Neural cell (in vitro differentiated cells): ENCODE measurements at regions not wholly inside any gene's neighbourhood (a gene's known extent, or its start where the extent isn't known, plus 50 kb on each side); places are given as distances from the start of the nearest gene placed in this dataset.

ENCODE experiments used
- H2AFZ ChIP-seq: fragments of 200-600, 300-800 bp; sonication (generic), shearing (Covaris generic); 2 replicates; pipeline ENCODE4 v1.6.0; 2014; ENCODE audit warnings: low read depth, mild to moderate bottlenecking, antibody characterized with exemption, low read length, moderate library complexity
- H3F3A ChIP-seq: fragments of 200-600 bp; shearing (Covaris generic); 2 replicates; pipeline ENCODE4 v1.6.1; 2016; ENCODE audit warnings: mild to moderate bottlenecking, moderate library complexity, mixed read lengths, antibody characterized with exemption, low read length; ENCODE audit not compliant: insufficient read depth, poor library complexity, severe bottlenecking
- H3K27ac ChIP-seq: fragments of 200-600, 300-800 bp; sonication (generic), shearing (Covaris generic); 2 replicates; pipeline ENCODE4 v1.5.1; 2014; ENCODE audit warnings: mild to moderate bottlenecking, low read length, moderate library complexity
- H3K27me3 ChIP-seq: fragments of 300-800, 200-600 bp; sonication (generic), shearing (Covaris generic); 2 replicates; pipeline ENCODE4 v1.6.0; 2014; ENCODE audit warnings: mild to moderate bottlenecking, low read depth, low read length, moderate library complexity; ENCODE audit not compliant: insufficient read depth
- H3K36me3 ChIP-seq: fragments of 300-800, 200-600 bp; sonication (generic), shearing (Covaris generic); 2 replicates; pipeline ENCODE4 v1.5.1; 2014; ENCODE audit warnings: mild to moderate bottlenecking, antibody characterized with exemption, low read length, moderate library complexity; ENCODE audit not compliant: insufficient read depth
- H3K4me2 ChIP-seq: fragments of 300-800, 200-600 bp; sonication (generic), shearing (Covaris generic); 2 replicates; pipeline ENCODE4 v1.6.0; 2014; ENCODE audit warnings: mild to moderate bottlenecking, low read length
- H3K4me3 ChIP-seq: fragments of 300-800, 200-600 bp; sonication (generic), shearing (Covaris generic); 2 replicates; pipeline ENCODE4 v1.5.1; 2014; ENCODE audit warnings: mild to moderate bottlenecking, low read length, moderate library complexity
- H3K79me2 ChIP-seq: fragments of 200-600 bp; shearing (Covaris generic); replicated peaks from 2 replicates; pipeline ENCODE4 v1.6.0; 2014; ENCODE audit warnings: mild to moderate bottlenecking, low read length, moderate library complexity; ENCODE audit not compliant: insufficient read depth
- H3K9ac ChIP-seq: fragments of 300-800, 200-600 bp; sonication (generic), shearing (Covaris generic); 2 replicates; pipeline ENCODE4 v1.6.1; 2016; ENCODE audit warnings: mild to moderate bottlenecking, low read length, mixed read lengths
- H3K9me2 ChIP-seq: fragments of 200-600 bp; shearing (Covaris generic); 2 replicates; pipeline ENCODE4 v1.6.1; 2016; ENCODE audit warnings: mild to moderate bottlenecking, low read length, mixed read lengths; ENCODE audit not compliant: insufficient read depth
- H3K9me3 ChIP-seq: fragments of 200-600, 300-800 bp; sonication (generic), shearing (Covaris generic); 2 replicates; pipeline ENCODE4 v1.6.1; 2016; ENCODE audit warnings: mild to moderate bottlenecking, mixed run types, low read length, moderate library complexity, mixed read lengths
- H4K20me1 ChIP-seq: fragments of 200-600 bp; shearing (Covaris generic); 2 replicates; pipeline ENCODE4 v1.6.1; 2016; ENCODE audit warnings: mild to moderate bottlenecking, mixed run types; ENCODE audit not compliant: insufficient read depth
- CTCF ChIP-seq: fragments of 450-650 bp; IDR thresholded peaks from 2 replicates; pipeline ENCODE4 v1.5.1; 2014; ENCODE audit warnings: antibody characterized with exemption, mild to moderate bottlenecking, moderate library complexity; ENCODE audit not compliant: poor library complexity, severe bottlenecking
- EP300 ChIP-seq: fragments of 450-650 bp; conservative IDR thresholded peaks from 2 replicates; pipeline ENCODE4 v1.6.1; 2014; ENCODE audit warnings: antibody characterized with exemption, mild to moderate bottlenecking, moderate library complexity; ENCODE audit not compliant: poor library complexity, severe bottlenecking
- EZH2 ChIP-seq: fragments of 200-600, 300-800 bp; shearing (Covaris generic), sonication (generic); IDR thresholded peaks from 2 replicates; pipeline ENCODE4 v1.6.1; 2014; ENCODE audit warnings: antibody characterized with exemption, low read length, borderline replicate concordance, mild to moderate bottlenecking; ENCODE audit not compliant: insufficient read depth, poor library complexity, severe bottlenecking
- MXI1 ChIP-seq: fragments of 450-650 bp; conservative IDR thresholded peaks from 2 replicates; pipeline ENCODE4 v1.6.1; 2014; ENCODE audit warnings: antibody characterized with exemption, mild to moderate bottlenecking; ENCODE audit not compliant: poor library complexity, severe bottlenecking
- POLR2AphosphoS5 ChIP-seq: IDR thresholded peaks from 2 replicates; pipeline ENCODE4 v1.6.1; 2012
- RAD21 ChIP-seq: fragments of 450-650 bp; conservative IDR thresholded peaks from 2 replicates; pipeline ENCODE4 v1.6.1; 2014; ENCODE audit warnings: antibody characterized with exemption, mild to moderate bottlenecking, moderate library complexity
- SMC3 ChIP-seq: fragments of 450-650 bp; conservative IDR thresholded peaks from 2 replicates; pipeline ENCODE4 v1.6.1; 2014; ENCODE audit warnings: antibody characterized with exemption, mild to moderate bottlenecking, moderate library complexity; ENCODE audit not compliant: poor library complexity
- TAF1 ChIP-seq: IDR thresholded peaks from 2 replicates; pipeline ENCODE4 v1.6.1; 2012; ENCODE audit warnings: low read depth
- TF ChIP-seq, protein P1 (sequence below): IDR thresholded peaks from 2 replicates; pipeline ENCODE4 v1.6.1; 2012; ENCODE audit warnings: borderline replicate concordance

DNA sequence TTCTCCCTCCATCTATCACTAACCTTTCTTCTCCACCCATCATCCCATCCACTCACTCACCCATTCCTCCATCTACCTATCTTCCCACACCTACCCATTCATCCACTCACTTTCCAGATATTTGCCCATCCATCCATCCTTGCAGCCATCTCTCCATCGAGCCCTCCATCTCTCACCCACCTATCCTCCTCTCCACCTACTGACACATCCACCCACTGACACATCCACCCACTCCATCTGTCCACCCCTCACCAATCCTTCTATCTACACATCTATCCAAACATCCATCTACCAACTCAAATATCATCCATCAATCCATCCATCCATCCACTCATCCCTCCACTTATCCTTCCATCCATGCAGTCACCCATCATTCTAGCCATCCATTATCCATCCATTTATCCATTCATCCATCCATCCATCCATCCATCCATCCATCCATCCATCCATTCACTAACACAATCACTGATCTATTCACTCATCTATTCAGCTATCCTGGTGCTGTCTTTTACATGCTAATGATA, 68.9 kb upstream of the SPTLC1 start:
- Histone ChIP-seq H3K27me3 (no peaks in the 10 kb centered on the region), H3K27ac (no peak overlapping the region), H3K36me3 (no peaks in the 10 kb centered on the region), H2AFZ (no peak overlapping the region), H3K79me2 (no peaks in the 10 kb centered on the region), H3F3A (no peaks in the 10 kb centered on the region), H3K9me2 (no peaks in the 10 kb centered on the region), H3K4me3 (no peak overlapping the region), H3K9ac (no peak overlapping the region), H4K20me1 (no peaks in the 10 kb centered on the region), H3K9me3 (no peaks in the 10 kb centered on the region), H3K4me2 (no peak overlapping the region)
- no peak for TF ChIP-seq MXI1
- TF ChIP-seq, protein P1, sequence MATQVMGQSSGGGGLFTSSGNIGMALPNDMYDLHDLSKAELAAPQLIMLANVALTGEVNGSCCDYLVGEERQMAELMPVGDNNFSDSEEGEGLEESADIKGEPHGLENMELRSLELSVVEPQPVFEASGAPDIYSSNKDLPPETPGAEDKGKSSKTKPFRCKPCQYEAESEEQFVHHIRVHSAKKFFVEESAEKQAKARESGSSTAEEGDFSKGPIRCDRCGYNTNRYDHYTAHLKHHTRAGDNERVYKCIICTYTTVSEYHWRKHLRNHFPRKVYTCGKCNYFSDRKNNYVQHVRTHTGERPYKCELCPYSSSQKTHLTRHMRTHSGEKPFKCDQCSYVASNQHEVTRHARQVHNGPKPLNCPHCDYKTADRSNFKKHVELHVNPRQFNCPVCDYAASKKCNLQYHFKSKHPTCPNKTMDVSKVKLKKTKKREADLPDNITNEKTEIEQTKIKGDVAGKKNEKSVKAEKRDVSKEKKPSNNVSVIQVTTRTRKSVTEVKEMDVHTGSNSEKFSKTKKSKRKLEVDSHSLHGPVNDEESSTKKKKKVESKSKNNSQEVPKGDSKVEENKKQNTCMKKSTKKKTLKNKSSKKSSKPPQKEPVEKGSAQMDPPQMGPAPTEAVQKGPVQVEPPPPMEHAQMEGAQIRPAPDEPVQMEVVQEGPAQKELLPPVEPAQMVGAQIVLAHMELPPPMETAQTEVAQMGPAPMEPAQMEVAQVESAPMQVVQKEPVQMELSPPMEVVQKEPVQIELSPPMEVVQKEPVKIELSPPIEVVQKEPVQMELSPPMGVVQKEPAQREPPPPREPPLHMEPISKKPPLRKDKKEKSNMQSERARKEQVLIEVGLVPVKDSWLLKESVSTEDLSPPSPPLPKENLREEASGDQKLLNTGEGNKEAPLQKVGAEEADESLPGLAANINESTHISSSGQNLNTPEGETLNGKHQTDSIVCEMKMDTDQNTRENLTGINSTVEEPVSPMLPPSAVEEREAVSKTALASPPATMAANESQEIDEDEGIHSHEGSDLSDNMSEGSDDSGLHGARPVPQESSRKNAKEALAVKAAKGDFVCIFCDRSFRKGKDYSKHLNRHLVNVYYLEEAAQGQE, result no peak
- TF ChIP-seq EZH2, result no peak
- no peak for TF ChIP-seq CTCF
- no peak for TF ChIP-seq EP300
- TF ChIP-seq SMC3, result no peak
- TF ChIP-seq POLR2AphosphoS5, result no peak
- no peak for TF ChIP-seq TAF1
- no peak for TF ChIP-seq RAD21

DNA sequence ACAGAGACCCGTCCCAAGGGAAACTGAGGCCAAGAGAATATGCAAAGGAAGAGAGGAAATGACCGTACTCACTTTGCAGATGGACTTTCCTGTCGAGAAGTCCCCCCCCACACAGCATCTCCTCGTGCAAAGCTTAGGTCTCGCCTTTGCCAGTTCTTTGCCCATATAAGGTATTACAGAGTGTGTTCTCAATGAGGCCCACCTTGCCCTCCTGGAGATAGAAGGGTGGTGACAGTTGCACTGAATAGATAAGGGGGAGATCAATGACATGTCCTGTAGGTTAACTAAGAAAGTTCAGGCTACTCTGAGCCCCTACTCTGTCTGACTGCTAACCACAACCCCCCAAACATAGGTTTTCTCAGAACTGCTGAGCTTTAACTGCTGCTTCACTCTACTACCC, 68.2 kb upstream of the SPTLC1 start:
- no peaks in the 10 kb centered on the region for H3F3A ChIP-seq
- H3K27me3 ChIP-seq, result no peaks in the 10 kb centered on the region
- H3K4me3 ChIP-seq, result no peak overlapping the region
- H3K9me3 ChIP-seq, result no peaks in the 10 kb centered on the region
- no peaks in the 10 kb centered on the region for H4K20me1 ChIP-seq
- H3K9ac ChIP-seq, result no peak overlapping the region
- H3K36me3 ChIP-seq, result no peaks in the 10 kb centered on the region
- no peaks in the 10 kb centered on the region for H3K79me2 ChIP-seq
- no peak overlapping the region for H3K4me2 ChIP-seq
- no peak overlapping the region for H3K27ac ChIP-seq
- no peak overlapping the region for H2AFZ ChIP-seq
- no peaks in the 10 kb centered on the region for H3K9me2 ChIP-seq
- TF ChIP-seq SMC3, result no peak
- no peak for TF ChIP-seq POLR2AphosphoS5

GRCh38 chr9:92181296-92181695, 66.1 kb upstream of the SPTLC1 start:
- H4K20me1 ChIP-seq, result no peaks in the 10 kb centered on the region
- no peak overlapping the region for H3K4me2 ChIP-seq
- H3F3A ChIP-seq, result no peaks in the 10 kb centered on the region
- H3K27ac ChIP-seq, result no peak overlapping the region
- no peaks in the 10 kb centered on the region for H3K36me3 ChIP-seq
- TF ChIP-seq EP300 (no peak), POLR2AphosphoS5 (no peak), TAF1 (no peak), CTCF (no peak), SMC3 (no peak), RAD21 (no peak), EZH2 (no peak), MXI1 (no peak)
- TF ChIP-seq, protein P1, result no peak
- no peaks in the 10 kb centered on the region for H3K9me3 ChIP-seq
- H3K9me2 ChIP-seq, result no peaks in the 10 kb centered on the region
- no peaks in the 10 kb centered on the region for H3K79me2 ChIP-seq
- H3K9ac ChIP-seq, result no peak overlapping the region
- no peaks in the 10 kb centered on the region for H3K27me3 ChIP-seq
- H2AFZ ChIP-seq, result no peak overlapping the region
- H3K4me3 ChIP-seq, result no peak overlapping the region
